GM12874 (cell line): ENCODE measurements at regions not wholly inside any gene's neighbourhood (a gene's known extent, or its start where the extent isn't known, plus 50 kb on each side); places are given as distances from the start of the nearest gene placed in this dataset.

Experiments used
- CTCF ChIP-seq: IDR thresholded peaks from 2 replicates; pipeline ENCODE4 v1.5.1; 2011; ENCODE audit warnings: low read depth, mild to moderate bottlenecking, control low read depth, low read length, moderate library complexity; ENCODE audit not compliant: insufficient read depth

- TF ChIP-seq CTCF, result no peak
Observed at GRCh38 chr15:94677202-94677790, 445.9 kb downstream of the MCTP2 start.

- TF ChIP-seq CTCF, result no peak
Observed at GRCh38 chr15:94682171-94682570, 450.8 kb downstream of the MCTP2 start.

GRCh38 chr15:94683902-94684301, 452.5 kb downstream of the MCTP2 start:
- TF ChIP-seq CTCF, result no peak

- no peak for TF ChIP-seq CTCF
Observed at GRCh38 chr15:94691169-94691568, 459.8 kb downstream of the MCTP2 start.

GRCh38 chr15:94692710-94693109, 461.3 kb downstream of the MCTP2 start:
- no peak for TF ChIP-seq CTCF

GRCh38 chr15:94700211-94700610, 468.9 kb downstream of the MCTP2 start:
- TF ChIP-seq CTCF, result no peak

- no peak for TF ChIP-seq CTCF
Observed at GRCh38 chr15:94701281-94701985, 470.1 kb downstream of the MCTP2 start.

- no peak for TF ChIP-seq CTCF
Observed at GRCh38 chr15:94703596-94703995, 472.2 kb downstream of the MCTP2 start.
